Hypothalamus (tissue), 51 donors: ENCODE measurements at regions not wholly inside any gene's neighbourhood (a gene's known extent, or its start where the extent isn't known, plus 50 kb on each side); places are given as distances from the start of the nearest gene placed in this dataset.

Experiments
- DNase-seq, 51 donors: peaks; one replicate each; lab custom pipeline; 2025; lab: John Stamatoyannopoulos, UW

- no peak for DNase-seq
These were observed 425.1 kb downstream of the UTRN start for GRCh38 chr6:144710207-144710606.

- DNase-seq: no peak
These were observed 426.5 kb downstream of the UTRN start for GRCh38 chr6:144711661-144712060.

- no peak for DNase-seq
These were observed 427.4 kb downstream of the UTRN start for GRCh38 chr6:144712541-144712940.

- DNase-seq: no peak
These were observed 429.0 kb downstream of the UTRN start for GRCh38 chr6:144714021-144714712.

- DNase-seq: no peak
These were observed 430.2 kb downstream of the UTRN start for GRCh38 chr6:144715344-144715743.

GRCh38 chr6:144718431-144718830, 433.3 kb downstream of the UTRN start:
- no peak for DNase-seq

GRCh38 chr6:144721232-144721631, 436.1 kb downstream of the UTRN start:
- no peak for DNase-seq

GRCh38 chr6:144722154-144722737, 437.1 kb downstream of the UTRN start:
- DNase-seq: no peak

GRCh38 chr6:144722925-144723324, 437.8 kb downstream of the UTRN start:
- DNase-seq: no peak

- DNase-seq: no peak
These were observed 438.3 kb downstream of the UTRN start for GRCh38 chr6:144723431-144723830.

- no peak for DNase-seq
These were observed 439.7 kb downstream of the UTRN start for GRCh38 chr6:144724818-144725217.

GRCh38 chr6:144725736-144726522, 440.8 kb downstream of the UTRN start:
- DNase-seq: no peak

- DNase-seq: no peak
These were observed 443.7 kb downstream of the UTRN start for GRCh38 chr6:144728804-144729203.

- DNase-seq: no peak
These were observed 444.4 kb downstream of the UTRN start for GRCh38 chr6:144729502-144729901.

- DNase-seq: no peak
These were observed 445.0 kb downstream of the UTRN start for GRCh38 chr6:144730088-144730645.

- DNase-seq: no peak
These were observed 446.1 kb downstream of the UTRN start for GRCh38 chr6:144731229-144731628.

- peak in 18 of 51 donors; percentile 1 to 32 (median 13) for DNase-seq
These were observed 451.6 kb downstream of the UTRN start for GRCh38 chr6:144736763-144737162.

GRCh38 chr6:144737998-144738397, 452.9 kb downstream of the UTRN start:
- DNase-seq: no peak

- no peak for DNase-seq
These were observed 454.7 kb downstream of the UTRN start for GRCh38 chr6:144739873-144740272.

- no peak for DNase-seq
These were observed 456.5 kb downstream of the UTRN start for GRCh38 chr6:144741659-144742058.

GRCh38 chr6:144742779-144743178, 457.6 kb downstream of the UTRN start:
- DNase-seq: no peak

- no peak for DNase-seq
These were observed 459.6 kb downstream of the UTRN start for GRCh38 chr6:144744720-144745119.
